WTC11 (cell line): ENCODE measurements at regions not wholly inside any gene's neighbourhood (a gene's known extent, or its start where the extent isn't known, plus 50 kb on each side); places are given as distances from the start of the nearest gene placed in this dataset.

Experiments
- ESRRA ChIP-seq: sonication (generic); formaldehyde crosslinking; IDR thresholded peaks from 2 replicates; pipeline ENCODE4 v1.8.1; 2022; ENCODE audit warnings: mild to moderate bottlenecking, missing genetic modification reagents, borderline replicate concordance
- NR3C1 ChIP-seq: sonication (generic); formaldehyde crosslinking; conservative IDR thresholded peaks from 2 replicates; pipeline ENCODE4 v1.8.1; 2023; ENCODE audit warnings: low read depth, mild to moderate bottlenecking, missing genetic modification reagents
- TF ChIP-seq, protein P1 (sequence below): fragments of 200-600 bp; IDR thresholded peaks from 2 replicates; pipeline ENCODE4 v1.8.0; 2022; ENCODE audit warnings: antibody characterized with exemption
- TF ChIP-seq, protein P2 (sequence below): sonication (generic); formaldehyde crosslinking; IDR thresholded peaks from 2 replicates; pipeline ENCODE4 v1.8.0; 2022; ENCODE audit warnings: mild to moderate bottlenecking, missing genetic modification reagents

GRCh38 chr4:104868958-104869357 is 277.7 kb upstream of the TET2 start:
- TF ChIP-seq, protein P1, sequence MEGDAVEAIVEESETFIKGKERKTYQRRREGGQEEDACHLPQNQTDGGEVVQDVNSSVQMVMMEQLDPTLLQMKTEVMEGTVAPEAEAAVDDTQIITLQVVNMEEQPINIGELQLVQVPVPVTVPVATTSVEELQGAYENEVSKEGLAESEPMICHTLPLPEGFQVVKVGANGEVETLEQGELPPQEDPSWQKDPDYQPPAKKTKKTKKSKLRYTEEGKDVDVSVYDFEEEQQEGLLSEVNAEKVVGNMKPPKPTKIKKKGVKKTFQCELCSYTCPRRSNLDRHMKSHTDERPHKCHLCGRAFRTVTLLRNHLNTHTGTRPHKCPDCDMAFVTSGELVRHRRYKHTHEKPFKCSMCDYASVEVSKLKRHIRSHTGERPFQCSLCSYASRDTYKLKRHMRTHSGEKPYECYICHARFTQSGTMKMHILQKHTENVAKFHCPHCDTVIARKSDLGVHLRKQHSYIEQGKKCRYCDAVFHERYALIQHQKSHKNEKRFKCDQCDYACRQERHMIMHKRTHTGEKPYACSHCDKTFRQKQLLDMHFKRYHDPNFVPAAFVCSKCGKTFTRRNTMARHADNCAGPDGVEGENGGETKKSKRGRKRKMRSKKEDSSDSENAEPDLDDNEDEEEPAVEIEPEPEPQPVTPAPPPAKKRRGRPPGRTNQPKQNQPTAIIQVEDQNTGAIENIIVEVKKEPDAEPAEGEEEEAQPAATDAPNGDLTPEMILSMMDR, result no peak
- TF ChIP-seq ESRRA (CRISPR knock-in tag), result no peak
- TF ChIP-seq NR3C1 (CRISPR knock-in tag), result no peak
- TF ChIP-seq, protein P2, sequence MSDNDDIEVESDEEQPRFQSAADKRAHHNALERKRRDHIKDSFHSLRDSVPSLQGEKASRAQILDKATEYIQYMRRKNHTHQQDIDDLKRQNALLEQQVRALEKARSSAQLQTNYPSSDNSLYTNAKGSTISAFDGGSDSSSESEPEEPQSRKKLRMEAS (CRISPR knock-in tag), result no peak
